ENCODE measurements at regions not wholly inside any gene's neighbourhood (a gene's known extent, or its start where the extent isn't known, plus 50 kb on each side); places are given as distances from the start of the nearest gene placed in this dataset.

GRCh38 chr6:79778816-79779215, 147.7 kb downstream of the SH3BGRL2 start:
- no peak overlapping the region for H3K9ac ChIP-seq (ENCODE audit: insufficient read depth, low read length, poor library complexity, severe bottlenecking)
- H3K4me3 Mint-ChIP-seq, result no peak overlapping the region
- no peaks in the 10 kb centered on the region for H3K79me2 ChIP-seq (ENCODE audit: insufficient read depth, low read length)
- H3K27ac Mint-ChIP-seq, result no peak overlapping the region
- H3K27me3 Mint-ChIP-seq (ENCODE audit: low read depth in 3 of 3), result peaks cover 1 to 8% (median 3%) of the 10 kb centered on the region in 3 donors
- no peaks in the 10 kb centered on the region for H3K36me3 Mint-ChIP-seq
- intact Hi-C loops (cut with micrococcal nuclease), result loop anchor here (1.0 to 5.0 kb wide), 2 partner anchors 88 to 89 kb away; no protein-coding TSS in a partner anchor
- 100% methylated on average over 1 of the region's 4 CpGs for WGBS (ENCODE audit: insufficient coverage)
- H3K36me3 ChIP-seq (replicated peaks in 1 of 2; ENCODE audit: control insufficient read depth in 1 of 2, insufficient read depth in 2 of 2, low read length in 2 of 2), result no peaks in the 10 kb centered on the region
- H3K4me3 ChIP-seq (replicated peaks in 1 of 3; ENCODE audit: low read depth in 2 of 3, low read length in 3 of 3), result no peak overlapping the region
- H3K27me3 ChIP-seq (ENCODE audit: control insufficient read depth in 2 of 2, insufficient read depth in 2 of 2, low read length in 2 of 2), result no peaks in the 10 kb centered on the region
- no peak for DNase-seq
- TF ChIP-seq, protein P1, sequence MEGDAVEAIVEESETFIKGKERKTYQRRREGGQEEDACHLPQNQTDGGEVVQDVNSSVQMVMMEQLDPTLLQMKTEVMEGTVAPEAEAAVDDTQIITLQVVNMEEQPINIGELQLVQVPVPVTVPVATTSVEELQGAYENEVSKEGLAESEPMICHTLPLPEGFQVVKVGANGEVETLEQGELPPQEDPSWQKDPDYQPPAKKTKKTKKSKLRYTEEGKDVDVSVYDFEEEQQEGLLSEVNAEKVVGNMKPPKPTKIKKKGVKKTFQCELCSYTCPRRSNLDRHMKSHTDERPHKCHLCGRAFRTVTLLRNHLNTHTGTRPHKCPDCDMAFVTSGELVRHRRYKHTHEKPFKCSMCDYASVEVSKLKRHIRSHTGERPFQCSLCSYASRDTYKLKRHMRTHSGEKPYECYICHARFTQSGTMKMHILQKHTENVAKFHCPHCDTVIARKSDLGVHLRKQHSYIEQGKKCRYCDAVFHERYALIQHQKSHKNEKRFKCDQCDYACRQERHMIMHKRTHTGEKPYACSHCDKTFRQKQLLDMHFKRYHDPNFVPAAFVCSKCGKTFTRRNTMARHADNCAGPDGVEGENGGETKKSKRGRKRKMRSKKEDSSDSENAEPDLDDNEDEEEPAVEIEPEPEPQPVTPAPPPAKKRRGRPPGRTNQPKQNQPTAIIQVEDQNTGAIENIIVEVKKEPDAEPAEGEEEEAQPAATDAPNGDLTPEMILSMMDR (IDR thresholded peaks at IDR 0.05), result no peak
- no peak overlapping the region for H3K27ac ChIP-seq (ENCODE audit: low read depth in 1 of 2, low read length in 2 of 2)
- H3K9me3 ChIP-seq (replicated peaks in 1 of 2; ENCODE audit: control insufficient read depth in 1 of 2, insufficient read depth in 1 of 2, low read length in 2 of 2), result no peaks in the 10 kb centered on the region
- H4K20me1 ChIP-seq (ENCODE audit: insufficient read depth, low read length), result no peaks in the 10 kb centered on the region
- peak overlapping the region; percentile 85 for H2AFZ ChIP-seq (ENCODE audit: insufficient read depth, low read depth, low read length, poor library complexity, severe bottlenecking)
- H3K4me1 Mint-ChIP-seq, result peaks cover 13% of the 10 kb centered on the region
- H3K9me3 Mint-ChIP-seq, result peaks cover 0 to 2% (median 0%) of the 10 kb centered on the region in 7 donors
- peaks cover 13% of the 10 kb centered on the region in 2 donors for H3K4me1 ChIP-seq (ENCODE audit: control insufficient read depth in 1 of 2, insufficient read depth in 2 of 2, low read length in 2 of 2)
- no peak overlapping the region for H3K4me2 ChIP-seq (replicated peaks; ENCODE audit: extremely low read depth, low read length, poor library complexity, severe bottlenecking)

DNA sequence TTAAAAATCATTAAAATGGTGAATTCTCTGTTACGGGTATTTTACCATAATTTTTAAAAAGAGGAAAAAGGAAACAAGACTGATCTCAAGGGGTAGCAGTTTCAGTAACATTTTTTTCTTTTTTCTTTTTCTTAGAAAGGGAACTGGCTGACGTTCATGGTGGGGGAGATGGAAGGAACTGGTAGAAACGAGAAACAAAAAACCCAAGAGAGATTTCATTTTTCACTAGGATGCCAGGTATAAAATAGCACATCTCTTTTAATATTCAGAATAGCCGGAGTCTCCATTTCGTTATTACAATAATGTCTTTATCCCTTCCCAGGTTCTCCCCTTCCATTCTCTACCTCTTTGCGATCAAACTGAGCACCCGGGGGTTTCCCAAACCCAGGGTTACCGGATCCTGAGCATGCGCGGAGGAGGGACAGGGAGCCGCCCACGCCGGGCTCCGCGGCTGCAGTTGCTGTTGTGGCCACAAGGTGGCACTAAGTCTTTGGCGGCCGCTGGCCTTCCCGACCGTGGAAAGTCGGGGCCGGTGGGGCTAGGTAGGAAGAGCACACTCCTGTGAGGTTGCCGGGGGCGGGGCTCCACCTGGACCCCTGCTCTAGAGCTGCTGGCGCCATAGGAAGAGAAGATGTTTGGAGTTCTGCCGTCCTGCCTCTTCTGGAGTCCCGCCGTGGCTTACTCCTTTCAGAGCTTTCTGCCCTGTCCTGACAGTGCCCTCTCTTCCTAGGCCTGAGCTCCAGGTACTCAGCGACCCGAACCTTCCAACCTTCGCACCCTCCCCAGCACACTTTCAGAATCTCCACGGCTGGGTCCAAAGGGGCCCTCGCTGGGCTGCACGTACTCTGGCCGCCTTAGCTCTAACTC, 146.8 kb downstream of the SH3BGRL2 start:
- peak overlapping the region; percentile 85 for H2AFZ ChIP-seq (ENCODE audit: insufficient read depth, low read depth, low read length, poor library complexity, severe bottlenecking)
- H3K27me3 ChIP-seq (ENCODE audit: control insufficient read depth in 2 of 2, insufficient read depth in 2 of 2, low read length in 2 of 2), result no peaks in the 10 kb centered on the region
- intact Hi-C loops (cut with micrococcal nuclease), result loop anchor here (1.0 to 5.0 kb wide), 2 partner anchors 89 to 90 kb away; no protein-coding TSS in a partner anchor
- peak overlapping the region; percentile 74 for H3K4me2 ChIP-seq (replicated peaks; ENCODE audit: extremely low read depth, low read length, poor library complexity, severe bottlenecking)
- peak overlapping the region; percentile 2 to 71 (median 12) for H3K4me3 ChIP-seq (replicated peaks in 1 of 3; ENCODE audit: low read depth in 2 of 3, low read length in 3 of 3)
- H3K9me3 ChIP-seq (replicated peaks in 1 of 2; ENCODE audit: control insufficient read depth in 1 of 2, insufficient read depth in 1 of 2, low read length in 2 of 2), result no peaks in the 10 kb centered on the region
- TF ChIP-seq, protein P1 (IDR thresholded peaks at IDR 0.05), result peak; percentile 95
- no peaks in the 10 kb centered on the region for H3K79me2 ChIP-seq (ENCODE audit: insufficient read depth, low read length)
- Mint-ChIP-seq H3K9me3 (peaks cover 0 to 2% (median 0%) of the 10 kb centered on the region in 7 donors), H3K27ac (peak overlapping the region in 6 of 7 donors; percentile 6 to 82 (median 42)), H3K4me3 (peak overlapping the region; percentile 76 to 88), H3K36me3 (no peaks in the 10 kb centered on the region), H3K4me1 (peaks cover 13% of the 10 kb centered on the region), H3K27me3 (ENCODE audit: low read depth in 3 of 3) (peaks cover 2 to 8% (median 3%) of the 10 kb centered on the region in 3 donors)
- peaks cover 13% of the 10 kb centered on the region in 2 donors for H3K4me1 ChIP-seq (ENCODE audit: control insufficient read depth in 1 of 2, insufficient read depth in 2 of 2, low read length in 2 of 2)
- 22% methylated on average over 31 of the region's 34 CpGs for WGBS (ENCODE audit: insufficient coverage)
- H3K27ac ChIP-seq (ENCODE audit: low read depth in 1 of 2, low read length in 2 of 2), result no peak overlapping the region
- DNase-seq, result peak; percentile 65 to 83 (median 78)
- H3K9ac ChIP-seq (ENCODE audit: insufficient read depth, low read length, poor library complexity, severe bottlenecking), result peak overlapping the region; percentile 32
- H4K20me1 ChIP-seq (ENCODE audit: insufficient read depth, low read length), result no peaks in the 10 kb centered on the region
- no peaks in the 10 kb centered on the region for H3K36me3 ChIP-seq (replicated peaks in 1 of 2; ENCODE audit: control insufficient read depth in 1 of 2, insufficient read depth in 2 of 2, low read length in 2 of 2)

All from CD14-positive monocyte (primary cell).